DND-41 (cell line): ENCODE measurements at regions not wholly inside any gene's neighbourhood (a gene's known extent, or its start where the extent isn't known, plus 50 kb on each side); places are given as distances from the start of the nearest gene placed in this dataset.
"Not testable (repeated sequence)": the region's sequence is repeated elsewhere in the genome, so short reads cannot be mapped to it uniquely, and the experiment has no call there.

ENCODE experiments used
- ATAC-seq: fragments of 200-7000 bp; cut with Tn5 transposase; 3 replicates; pipeline ENCODE4 v1.9.1; 2021; ENCODE audit warnings: low read depth; ENCODE audit not compliant: insufficient read depth
- DNase-seq: peaks from one replicate; pipeline ENCODE4 v3.0.0-alpha.2; 2020
- H2AFZ ChIP-seq: 2 replicates; pipeline ENCODE4 v1.6.0; 2012; ENCODE audit warnings: low read depth, low read length
- H3K27ac ChIP-seq: 2 replicates; pipeline ENCODE4 v1.5.1; 2012; ENCODE audit warnings: low read length, inconsistent platforms
- H3K27me3 ChIP-seq: fragments of 200-600 bp; sonication (generic); 2 replicates; pipeline ENCODE4 v1.6.0; 2012; ENCODE audit warnings: low read length, mild to moderate bottlenecking, inconsistent platforms; ENCODE audit not compliant: insufficient read depth, poor library complexity
- H3K36me3 ChIP-seq: 2 replicates; pipeline ENCODE4 v1.5.1; 2012; ENCODE audit warnings: low read length, inconsistent platforms; ENCODE audit not compliant: insufficient read depth
- H3K4me1 ChIP-seq: 2 replicates; pipeline ENCODE4 v1.5.1; 2012; ENCODE audit warnings: mild to moderate bottlenecking, low read length; ENCODE audit not compliant: insufficient read depth
- H3K4me2 ChIP-seq: 2 replicates; pipeline ENCODE4 v1.6.0; 2012; ENCODE audit warnings: mild to moderate bottlenecking, moderate library complexity, low read length, inconsistent platforms; ENCODE audit not compliant: insufficient read depth
- H3K4me3 ChIP-seq, 2 experiments: fragments of 200-600 bp in 1 of 2; shearing (Covaris generic) in 1 of 2; 2 replicates each; pipeline ENCODE4 v1.5.1; 2012 to 2016; ENCODE audit warnings: inconsistent platforms in 2 of 2, low read length in 2 of 2, mild to moderate bottlenecking in 2 of 2, low read depth in 1 of 2, moderate library complexity in 1 of 2
- H3K79me2 ChIP-seq: 2 replicates; pipeline ENCODE4 v1.6.0; 2012; ENCODE audit warnings: low read length, inconsistent platforms; ENCODE audit not compliant: insufficient read depth
- H3K9ac ChIP-seq: 2 replicates; pipeline ENCODE4 v1.6.0; 2012; ENCODE audit warnings: low read depth, mild to moderate bottlenecking, inconsistent platforms, low read length, moderate library complexity
- H3K9me3 ChIP-seq: 2 replicates; pipeline ENCODE4 v1.5.1; 2012; ENCODE audit warnings: low read length, moderate library complexity, mild to moderate bottlenecking, inconsistent platforms; ENCODE audit not compliant: insufficient read depth, severe bottlenecking
- H4K20me1 ChIP-seq: 2 replicates; pipeline ENCODE4 v1.6.0; 2012; ENCODE audit warnings: low read length; ENCODE audit not compliant: insufficient read depth
- CTCF ChIP-seq: IDR thresholded peaks from 2 replicates; pipeline ENCODE4 v1.5.1; 2012; ENCODE audit warnings: borderline replicate concordance, low read length, moderate library complexity, mild to moderate bottlenecking; ENCODE audit not compliant: poor library complexity, severe bottlenecking; ENCODE audit errors: extremely low read depth
- EZH2 ChIP-seq: IDR thresholded peaks from 3 replicates; pipeline ENCODE4 v1.6.1; 2012; ENCODE audit warnings: borderline replicate concordance, low read depth, mild to moderate bottlenecking, moderate library complexity, low read length, inconsistent platforms; ENCODE audit not compliant: severe bottlenecking

DNA sequence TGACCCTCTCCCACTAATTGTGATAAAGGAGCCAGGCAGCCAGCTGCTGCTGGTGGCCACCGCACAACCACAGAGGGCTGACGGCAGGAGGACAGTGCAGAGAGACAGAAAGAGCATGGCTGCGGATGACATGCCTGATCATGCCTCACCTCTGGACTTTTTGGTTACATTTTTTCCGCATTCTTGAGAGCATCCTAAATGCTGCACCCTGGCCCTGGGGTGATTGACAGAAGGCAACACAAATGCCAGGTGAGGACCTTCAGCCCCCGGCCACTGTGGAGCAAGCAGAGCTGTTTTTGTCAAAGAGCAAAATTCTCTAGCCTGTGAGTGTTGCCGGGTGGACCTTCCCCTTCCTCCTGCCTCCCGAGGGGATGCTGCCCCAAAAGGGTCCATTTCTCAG, 78.5 kb downstream of the RPS6KA4 start:
- no peak overlapping the region for H3K9ac ChIP-seq
- TF ChIP-seq EZH2 (no peak), CTCF (no peak)
- H4K20me1 ChIP-seq: no peaks in the 10 kb centered on the region
- H3K9me3 ChIP-seq: no peaks in the 10 kb centered on the region
- H3K27ac ChIP-seq: no peak overlapping the region
- no peak overlapping the region for H3K4me2 ChIP-seq
- no peaks in the 10 kb centered on the region for H3K36me3 ChIP-seq
- no peak overlapping the region for H3K4me3 ChIP-seq
- peaks cover 8% of the 10 kb centered on the region for H3K27me3 ChIP-seq
- DNase-seq (no peak), ATAC-seq (no peak)
- no peaks in the 10 kb centered on the region for H3K4me1 ChIP-seq
- H2AFZ ChIP-seq: no peak overlapping the region
- no peaks in the 10 kb centered on the region for H3K79me2 ChIP-seq

DNA sequence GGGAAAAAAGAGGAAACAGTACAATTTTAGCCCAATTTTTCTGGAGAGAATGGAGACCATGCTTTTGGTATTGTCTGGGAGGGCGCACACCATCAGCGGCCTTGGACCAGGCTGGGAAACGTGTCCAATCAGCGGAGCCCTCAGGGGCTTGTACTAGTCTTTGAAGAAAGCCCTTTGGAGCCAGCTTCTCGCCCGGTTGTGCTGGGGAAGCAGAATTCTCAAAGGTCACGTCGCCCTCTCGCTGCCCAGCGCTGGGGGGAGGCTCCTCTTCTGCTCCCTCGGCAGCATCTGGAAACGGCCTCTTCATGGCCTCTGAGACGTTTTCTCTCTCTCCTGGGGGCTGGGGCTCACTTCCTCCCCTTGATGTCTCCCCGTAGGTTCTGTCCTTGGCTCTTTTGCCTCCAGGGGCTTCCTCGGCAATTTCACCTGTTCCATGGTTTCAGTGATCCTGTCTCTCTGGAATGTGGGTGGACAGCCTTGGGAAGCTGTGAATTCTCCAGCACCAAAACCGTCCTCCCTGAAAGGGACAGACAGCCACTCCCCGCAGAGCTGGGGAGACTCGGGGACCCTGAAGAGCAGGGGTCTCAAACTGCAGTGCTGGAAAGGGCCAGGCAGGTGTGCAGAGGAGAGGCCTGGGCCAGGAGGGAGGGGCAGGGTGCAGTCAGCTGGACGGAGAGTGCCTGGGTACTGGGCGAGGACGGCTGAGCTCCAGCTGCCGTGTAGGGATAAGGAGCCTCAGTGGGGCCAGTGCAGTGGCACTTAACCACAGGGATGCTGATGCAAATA, 80.2 kb downstream of the RPS6KA4 start:
- no peak overlapping the region for H3K4me3 ChIP-seq

DNA sequence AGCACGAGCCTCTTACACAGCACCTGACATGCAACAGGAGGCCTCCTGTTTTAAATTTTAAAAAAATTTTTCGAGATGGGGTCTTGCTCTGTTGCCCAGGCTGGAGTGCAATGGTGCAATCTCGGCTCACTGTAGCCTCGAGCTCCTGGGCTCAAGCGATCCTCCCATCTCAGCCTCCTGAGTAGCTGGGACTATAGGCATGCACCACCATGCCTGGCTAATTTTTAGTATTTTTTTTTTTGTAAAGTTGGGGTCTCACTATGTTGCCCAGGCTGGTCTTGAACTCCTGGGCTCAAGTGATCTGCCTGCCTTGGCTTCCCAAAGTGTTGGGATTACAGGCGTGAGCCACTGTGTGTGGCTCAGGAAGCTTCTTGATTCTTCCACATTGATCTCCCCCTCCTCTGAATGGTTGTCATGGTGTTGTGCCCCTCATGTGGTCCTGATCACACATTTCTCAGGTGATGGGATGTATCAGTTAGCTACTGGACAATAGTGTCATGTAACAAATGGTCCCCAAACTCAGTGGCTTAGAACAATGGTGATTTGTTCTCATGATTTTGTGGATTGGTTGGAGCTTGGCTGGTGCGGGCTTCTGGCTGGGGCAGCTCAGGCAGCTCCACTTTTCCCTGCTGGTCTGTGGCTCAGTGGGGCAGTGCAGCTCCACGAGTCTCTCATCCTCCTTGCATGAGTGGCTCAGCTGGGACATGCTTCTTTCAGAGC, 81.0 kb downstream of the RPS6KA4 start:
- not testable (repeated sequence) for H3K4me3 ChIP-seq, H2AFZ ChIP-seq, H3K9me3 ChIP-seq, H3K9ac ChIP-seq, DNase-seq, H3K4me1 ChIP-seq, H3K4me2 ChIP-seq, H4K20me1 ChIP-seq, H3K79me2 ChIP-seq, ATAC-seq, H3K27me3 ChIP-seq, H3K27ac ChIP-seq, H3K36me3 ChIP-seq

More for the DNA sequence above, 80.2 kb downstream of the RPS6KA4 start:
- no peaks in the 10 kb centered on the region for H4K20me1 ChIP-seq
- H3K9me3 ChIP-seq: no peaks in the 10 kb centered on the region
- H3K79me2 ChIP-seq: no peaks in the 10 kb centered on the region
- DNase-seq (no peak), ATAC-seq (no peak)
- H3K36me3 ChIP-seq: no peaks in the 10 kb centered on the region
- H3K4me2 ChIP-seq: no peak overlapping the region
- TF ChIP-seq CTCF: no peak
- TF ChIP-seq EZH2: no peak
- no peak overlapping the region for H2AFZ ChIP-seq
- H3K4me1 ChIP-seq: no peaks in the 10 kb centered on the region
- H3K27me3 ChIP-seq: peaks cover 5% of the 10 kb centered on the region
- H3K27ac ChIP-seq: no peak overlapping the region
- H3K9ac ChIP-seq: no peak overlapping the region

DNA sequence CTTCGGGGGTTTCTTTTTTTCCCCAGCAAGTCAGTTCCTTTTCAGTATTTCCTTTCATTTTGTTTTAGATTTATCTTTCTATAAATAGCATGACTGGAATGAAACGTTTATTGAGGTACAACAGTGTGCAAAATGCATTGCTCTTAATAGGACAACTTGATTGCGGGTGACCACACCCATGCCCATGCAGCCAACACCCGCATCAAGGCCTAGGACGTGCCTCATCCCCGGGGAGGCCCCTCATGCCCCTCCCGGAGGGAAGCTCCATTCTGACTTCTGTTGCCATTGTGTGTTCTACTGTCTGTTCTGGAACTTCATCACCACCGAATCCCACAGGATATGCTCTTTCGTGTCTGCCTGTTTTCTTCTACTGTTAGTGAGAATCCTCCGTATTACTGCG, 82.2 kb downstream of the RPS6KA4 start:
- no peaks in the 10 kb centered on the region for H4K20me1 ChIP-seq
- no peak overlapping the region for H3K9ac ChIP-seq
- TF ChIP-seq CTCF (no peak), EZH2 (no peak)
- no peak overlapping the region for H3K4me3 ChIP-seq
- no peak overlapping the region for H3K4me2 ChIP-seq
- peaks cover 2% of the 10 kb centered on the region for H3K27me3 ChIP-seq
- H2AFZ ChIP-seq: no peak overlapping the region
- no peaks in the 10 kb centered on the region for H3K9me3 ChIP-seq
- ATAC-seq: no peak
- H3K36me3 ChIP-seq: no peaks in the 10 kb centered on the region
- no peak for DNase-seq
- no peaks in the 10 kb centered on the region for H3K79me2 ChIP-seq
- H3K4me1 ChIP-seq: no peaks in the 10 kb centered on the region
- H3K27ac ChIP-seq: no peak overlapping the region
